ENCODE measurements at regions not wholly inside any gene's neighbourhood (a gene's known extent, or its start where the extent isn't known, plus 50 kb on each side); places are given as distances from the start of the nearest gene placed in this dataset.

DNA sequence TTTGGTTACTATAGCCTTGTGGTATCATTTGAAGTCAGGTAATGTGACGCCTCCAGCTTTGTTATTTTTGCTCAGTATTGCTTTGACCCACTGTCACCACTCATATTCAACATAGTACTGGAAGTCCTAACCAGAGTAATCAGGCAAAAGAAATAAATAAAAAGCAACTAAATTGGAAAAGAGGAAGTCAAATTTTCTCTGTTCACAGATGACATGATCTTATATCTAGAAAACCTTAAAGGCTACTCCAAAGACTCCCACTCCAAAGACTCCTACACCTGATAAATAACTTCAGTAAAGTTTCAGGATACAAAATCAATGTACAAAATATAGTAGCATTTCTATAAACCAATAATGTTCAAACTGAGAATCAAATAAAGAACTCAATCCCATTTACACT is 348.6 kb downstream of the CXXC4 start:
- TF ChIP-seq, protein P1, sequence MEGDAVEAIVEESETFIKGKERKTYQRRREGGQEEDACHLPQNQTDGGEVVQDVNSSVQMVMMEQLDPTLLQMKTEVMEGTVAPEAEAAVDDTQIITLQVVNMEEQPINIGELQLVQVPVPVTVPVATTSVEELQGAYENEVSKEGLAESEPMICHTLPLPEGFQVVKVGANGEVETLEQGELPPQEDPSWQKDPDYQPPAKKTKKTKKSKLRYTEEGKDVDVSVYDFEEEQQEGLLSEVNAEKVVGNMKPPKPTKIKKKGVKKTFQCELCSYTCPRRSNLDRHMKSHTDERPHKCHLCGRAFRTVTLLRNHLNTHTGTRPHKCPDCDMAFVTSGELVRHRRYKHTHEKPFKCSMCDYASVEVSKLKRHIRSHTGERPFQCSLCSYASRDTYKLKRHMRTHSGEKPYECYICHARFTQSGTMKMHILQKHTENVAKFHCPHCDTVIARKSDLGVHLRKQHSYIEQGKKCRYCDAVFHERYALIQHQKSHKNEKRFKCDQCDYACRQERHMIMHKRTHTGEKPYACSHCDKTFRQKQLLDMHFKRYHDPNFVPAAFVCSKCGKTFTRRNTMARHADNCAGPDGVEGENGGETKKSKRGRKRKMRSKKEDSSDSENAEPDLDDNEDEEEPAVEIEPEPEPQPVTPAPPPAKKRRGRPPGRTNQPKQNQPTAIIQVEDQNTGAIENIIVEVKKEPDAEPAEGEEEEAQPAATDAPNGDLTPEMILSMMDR (IDR thresholded peaks at IDR 0.05; ENCODE audit: low read depth, low read length) = no peak
- no peak overlapping the region for H3K4me3 ChIP-seq (ENCODE audit: low read depth, low read length)
- DNase-seq = no peak
- H3K9me3 ChIP-seq = no peaks in the 10 kb centered on the region
- H3K4me1 ChIP-seq = peaks cover 3% of the 10 kb centered on the region; the same call in 1 of the 2 replicates
- no peaks in the 10 kb centered on the region for H3K27me3 ChIP-seq
- no peaks in the 10 kb centered on the region for H3K36me3 ChIP-seq

DNA sequence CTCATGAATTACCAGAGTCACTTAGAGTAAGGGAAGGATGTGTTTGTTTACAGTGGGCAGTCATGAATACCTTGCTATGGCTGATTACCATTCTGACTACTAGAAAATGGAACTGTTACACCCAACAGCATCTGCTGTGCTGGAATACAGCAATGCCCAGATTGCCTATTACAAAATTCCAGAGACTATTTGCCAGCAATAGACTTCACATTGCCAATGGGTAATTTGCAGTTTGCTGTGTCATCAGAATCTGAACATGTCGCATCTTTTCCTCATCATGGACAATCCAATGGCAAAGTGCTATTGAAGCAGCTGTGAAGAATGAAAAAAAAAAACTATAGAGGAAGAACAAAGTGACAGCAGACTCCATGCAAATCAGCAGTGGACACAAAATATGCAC is 356.6 kb downstream of the CXXC4 start:
- TF ChIP-seq, protein P1 (IDR thresholded peaks at IDR 0.05; ENCODE audit: low read depth, low read length) = no peak
- Histone ChIP-seq H3K36me3 (no peaks in the 10 kb centered on the region), H3K9me3 (no peaks in the 10 kb centered on the region), H3K4me3 (ENCODE audit: low read depth, low read length) (no peak overlapping the region), H3K27me3 (no peaks in the 10 kb centered on the region), H3K4me1 (no peaks in the 10 kb centered on the region)
- no peak for DNase-seq

DNA sequence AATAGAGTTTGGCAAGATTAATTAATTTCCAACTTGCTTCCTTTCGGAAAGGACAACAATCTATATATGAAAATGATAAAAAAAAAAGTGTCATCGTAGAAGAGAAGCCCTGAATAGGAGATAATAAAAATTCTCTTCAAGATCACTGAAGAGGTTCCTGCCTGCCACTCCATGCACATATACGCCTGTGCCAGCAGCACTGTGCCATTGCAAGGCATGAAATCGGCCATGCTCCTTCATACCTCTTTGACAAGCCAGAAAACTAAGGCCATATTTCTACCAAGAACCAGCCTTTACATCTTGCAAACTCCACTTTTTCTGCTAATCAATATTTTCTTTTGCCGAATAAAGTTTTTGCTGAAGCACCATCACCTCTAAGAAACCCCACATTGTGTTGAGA is 365.5 kb downstream of the CXXC4 start:
- no peaks in the 10 kb centered on the region for H3K36me3 ChIP-seq
- H3K9me3 ChIP-seq = no peaks in the 10 kb centered on the region
- DNase-seq = no peak
- no peak overlapping the region for H3K4me3 ChIP-seq (ENCODE audit: low read depth, low read length)
- H3K27me3 ChIP-seq = no peaks in the 10 kb centered on the region
- no peaks in the 10 kb centered on the region for H3K4me1 ChIP-seq
- TF ChIP-seq, protein P1 (IDR thresholded peaks at IDR 0.05; ENCODE audit: low read depth, low read length) = no peak

DNA sequence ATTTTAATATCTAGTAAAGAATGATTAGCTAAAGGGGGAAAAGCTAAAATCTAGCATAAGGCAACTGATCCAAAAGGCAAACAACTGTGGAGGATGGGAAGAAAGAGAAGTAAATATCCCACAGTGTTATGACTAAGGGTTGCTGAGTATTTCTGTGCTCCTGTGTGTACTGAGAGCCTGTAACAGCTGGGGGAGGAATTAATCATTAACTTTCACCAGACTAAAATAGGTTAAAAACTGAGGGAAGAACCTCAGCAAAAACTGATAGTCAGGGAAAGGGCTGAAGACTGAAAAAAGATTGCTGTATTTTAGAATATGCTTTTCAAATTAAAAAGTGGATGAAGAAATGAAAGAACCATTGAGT is 365.9 kb downstream of the CXXC4 start:
- TF ChIP-seq, protein P1 (IDR thresholded peaks at IDR 0.05; ENCODE audit: low read depth, low read length) = no peak
- no peak overlapping the region for H3K4me3 ChIP-seq (ENCODE audit: low read depth, low read length)
- H3K27me3 ChIP-seq = no peaks in the 10 kb centered on the region
- H3K36me3 ChIP-seq = no peaks in the 10 kb centered on the region
- H3K4me1 ChIP-seq = no peaks in the 10 kb centered on the region
- H3K9me3 ChIP-seq = no peaks in the 10 kb centered on the region
- DNase-seq = no peak

DNA sequence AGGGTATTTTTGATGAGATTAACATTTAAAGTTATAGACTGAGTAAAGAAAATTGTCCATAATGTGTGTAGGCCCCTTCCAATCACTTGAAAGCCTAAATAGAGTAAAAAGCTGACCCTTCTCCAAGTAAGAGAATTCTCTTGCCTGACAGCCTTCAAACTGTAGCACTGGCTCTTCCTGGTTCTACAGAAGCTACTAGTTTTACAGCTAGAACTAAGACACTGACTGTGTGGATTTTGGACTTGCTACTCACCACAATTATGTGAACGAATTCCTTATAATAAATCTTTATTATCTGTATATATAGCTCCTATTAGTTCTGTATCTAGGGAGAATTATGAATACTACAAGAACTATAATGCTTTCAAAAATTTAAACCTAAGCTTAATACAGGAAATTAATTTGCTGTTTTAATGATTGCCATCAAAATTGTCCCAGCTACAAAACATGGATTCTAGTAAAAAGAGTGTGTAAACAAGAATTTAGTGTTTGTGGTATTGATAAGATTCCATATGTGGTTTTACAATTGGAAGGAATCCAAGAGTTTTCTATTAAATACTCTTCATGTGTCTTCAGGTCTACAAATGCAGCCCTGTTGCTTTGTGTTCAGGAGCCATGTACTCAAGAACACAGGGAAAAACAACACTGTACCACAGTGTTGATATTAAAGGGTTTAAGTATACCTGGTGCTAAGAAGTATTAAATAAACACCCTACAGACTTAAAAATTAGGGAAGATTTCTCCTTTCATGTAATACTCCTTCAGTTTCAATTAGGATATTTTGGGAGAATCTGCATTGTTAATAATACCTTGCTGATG is 366.5 kb downstream of the CXXC4 start:
- Histone ChIP-seq H3K27me3 (no peaks in the 10 kb centered on the region), H3K9me3 (no peaks in the 10 kb centered on the region), H3K4me3 (ENCODE audit: low read depth, low read length) (no peak overlapping the region), H3K4me1 (no peaks in the 10 kb centered on the region), H3K36me3 (no peaks in the 10 kb centered on the region)
- DNase-seq = no peak
- TF ChIP-seq, protein P1 (IDR thresholded peaks at IDR 0.05; ENCODE audit: low read depth, low read length) = no peak

DNA sequence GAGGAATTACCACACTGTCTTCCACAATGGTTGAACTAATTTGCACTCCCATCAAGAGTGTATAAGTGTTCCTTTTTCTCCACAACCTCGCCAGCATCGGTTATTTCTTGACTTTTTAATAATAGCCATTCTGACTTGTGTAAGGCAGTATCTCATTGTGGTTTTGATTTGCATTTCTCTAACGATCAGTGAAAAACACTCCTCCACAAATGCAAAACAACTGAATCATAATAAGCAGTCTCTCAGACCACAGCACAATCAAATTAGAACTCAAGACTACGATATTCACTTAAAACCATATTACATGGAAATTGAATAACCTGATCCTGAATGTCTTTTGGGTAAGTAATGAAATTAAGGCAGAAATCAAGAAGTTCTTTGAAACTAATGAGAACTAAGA is 371.7 kb downstream of the CXXC4 start:
- Histone ChIP-seq H3K4me3 (ENCODE audit: low read depth, low read length) (no peak overlapping the region), H3K4me1 (no peaks in the 10 kb centered on the region), H3K36me3 (no peaks in the 10 kb centered on the region), H3K27me3 (no peaks in the 10 kb centered on the region), H3K9me3 (no peaks in the 10 kb centered on the region)
- TF ChIP-seq, protein P1 (IDR thresholded peaks at IDR 0.05; ENCODE audit: low read depth, low read length) = no peak
- DNase-seq = no peak
